H9 (cell line): ENCODE measurements at regions not wholly inside any gene's neighbourhood (a gene's known extent, or its start where the extent isn't known, plus 50 kb on each side); places are given as distances from the start of the nearest gene placed in this dataset.
"Not testable (repeated sequence)": the region's sequence is repeated elsewhere in the genome, so short reads cannot be mapped to it uniquely, and the experiment has no call there.

Experiments
- DNase-seq: peaks from one replicate; pipeline ENCODE4 v3.0.0-alpha.2; 2017
- H2AFZ ChIP-seq: one replicate; pipeline ENCODE4 v1.6.1; 2013; ENCODE audit warnings: mild to moderate bottlenecking, low read length, control low read depth, moderate library complexity
- H2AK5ac ChIP-seq: 2 replicates; pipeline ENCODE4 v1.6.1; 2013; ENCODE audit warnings: low read length, control low read depth, mixed read lengths; ENCODE audit not compliant: insufficient read length
- H2BK120ac ChIP-seq: one replicate; pipeline ENCODE4 v1.6.1; 2013; ENCODE audit warnings: low read depth, mild to moderate bottlenecking, low read length, control low read depth, inconsistent platforms; ENCODE audit not compliant: poor library complexity, severe bottlenecking
- H2BK12ac ChIP-seq: 2 replicates; pipeline ENCODE4 v1.6.1; 2013; ENCODE audit warnings: low read length, control low read depth, mixed read lengths, low read depth; ENCODE audit not compliant: insufficient read length
- H2BK15ac ChIP-seq: 2 replicates; pipeline ENCODE4 v1.6.1; 2013; ENCODE audit warnings: low read depth, low read length, control low read depth
- H2BK20ac ChIP-seq: one replicate; pipeline ENCODE4 v1.6.1; 2013; ENCODE audit warnings: low read depth, mild to moderate bottlenecking, low read length, control low read depth, inconsistent platforms; ENCODE audit not compliant: poor library complexity, severe bottlenecking
- H2BK5ac ChIP-seq: 2 replicates; pipeline ENCODE4 v1.6.1; 2013; ENCODE audit warnings: low read length, control low read depth, mixed read lengths; ENCODE audit not compliant: insufficient read length
- H3K14ac ChIP-seq: 2 replicates; pipeline ENCODE4 v1.6.1; 2013; ENCODE audit warnings: low read length, control low read depth; ENCODE audit not compliant: insufficient read depth
- H3K18ac ChIP-seq: 2 replicates; pipeline ENCODE4 v1.6.1; 2013; ENCODE audit warnings: low read depth, mild to moderate bottlenecking, mixed read lengths, low read length, control low read depth; ENCODE audit not compliant: insufficient read length
- H3K23ac ChIP-seq: 2 replicates; pipeline ENCODE4 v1.6.1; 2013; ENCODE audit warnings: low read length, control low read depth, mixed read lengths, low read depth; ENCODE audit not compliant: insufficient read length
- H3K23me2 ChIP-seq: 2 replicates; pipeline ENCODE4 v1.6.1; 2013; ENCODE audit warnings: low read depth, mild to moderate bottlenecking, mixed read lengths, low read length, control low read depth; ENCODE audit not compliant: insufficient read length, poor library complexity, severe bottlenecking
- H3K27ac ChIP-seq: 2 replicates; pipeline ENCODE4 v1.5.1; 2013; ENCODE audit warnings: low read length, control low read depth, mixed read lengths, low read depth; ENCODE audit not compliant: insufficient read length
- H3K27me3 ChIP-seq: 2 replicates; pipeline ENCODE4 v1.6.1; 2013; ENCODE audit warnings: low read length, control low read depth, inconsistent platforms; ENCODE audit not compliant: insufficient read depth
- H3K4ac ChIP-seq: 2 replicates; pipeline ENCODE4 v1.6.1; 2013; ENCODE audit warnings: low read depth, mild to moderate bottlenecking, control low read depth, inconsistent platforms, low read length, moderate library complexity
- H3K4me1 ChIP-seq: 2 replicates; pipeline ENCODE4 v1.6.1; 2013; ENCODE audit warnings: low read length, control low read depth, inconsistent platforms; ENCODE audit not compliant: insufficient read depth
- H3K4me2 ChIP-seq: 2 replicates; pipeline ENCODE4 v1.6.1; 2013; ENCODE audit warnings: low read length, control low read depth, mixed read lengths; ENCODE audit not compliant: insufficient read length, insufficient read depth
- H3K56ac ChIP-seq: 2 replicates; pipeline ENCODE4 v1.6.1; 2013; ENCODE audit warnings: low read depth, mild to moderate bottlenecking, mixed read lengths, low read length, control low read depth; ENCODE audit not compliant: insufficient read length
- H3K79me1 ChIP-seq: 2 replicates; pipeline ENCODE4 v1.6.1; 2013; ENCODE audit warnings: low read depth, mild to moderate bottlenecking, moderate library complexity, low read length, control low read depth, inconsistent platforms; ENCODE audit not compliant: insufficient read depth, poor library complexity, severe bottlenecking
- H3K79me2 ChIP-seq: 2 replicates; pipeline ENCODE4 v1.6.1; 2013; ENCODE audit warnings: low read length, control low read depth, inconsistent platforms; ENCODE audit not compliant: insufficient read depth
- H3K9ac ChIP-seq: 2 replicates; pipeline ENCODE4 v1.6.1; 2013; ENCODE audit warnings: low read length, control low read depth, mixed read lengths; ENCODE audit not compliant: insufficient read length; ENCODE audit errors: extremely low read depth
- H3K9me3 ChIP-seq: one replicate; pipeline ENCODE4 v1.6.1; 2013; ENCODE audit warnings: low read depth, low read length, inconsistent platforms; ENCODE audit not compliant: control insufficient read depth
- H3T11ph ChIP-seq: one replicate; pipeline ENCODE4 v1.6.1; 2013; ENCODE audit warnings: mild to moderate bottlenecking, low read length, control low read depth, inconsistent platforms
- H4K20me1 ChIP-seq: one replicate; pipeline ENCODE4 v1.6.1; 2013; ENCODE audit not compliant: control insufficient read depth, insufficient read length, insufficient read depth
- H4K5ac ChIP-seq: 2 replicates; pipeline ENCODE4 v1.6.1; 2013; ENCODE audit warnings: low read depth, mild to moderate bottlenecking, mixed read lengths, low read length, control low read depth; ENCODE audit not compliant: insufficient read length
- H4K8ac ChIP-seq: replicated peaks from 2 replicates; pipeline ENCODE4 v1.6.1; 2013; ENCODE audit warnings: low read length, control low read depth, mixed read lengths, low read depth; ENCODE audit not compliant: insufficient read length
- H4K91ac ChIP-seq: 2 replicates; pipeline ENCODE4 v1.6.1; 2013; ENCODE audit warnings: low read depth, mild to moderate bottlenecking, moderate library complexity, mixed read lengths, low read length, control low read depth; ENCODE audit not compliant: insufficient read length
- H3K27ac Mint-ChIP-seq, 3 experiments: 2 replicates in 2 of 3; 3 replicates in 1 of 3; pipeline ENCODE4 v1.8.0; 2020 to 2021; ENCODE audit warnings: mixed read lengths in 3 of 3, mild to moderate bottlenecking in 1 of 3, moderate library complexity in 1 of 3
- H3K27me3 Mint-ChIP-seq: 2 replicates; pipeline ENCODE4 v1.8.0; 2021; ENCODE audit warnings: low read depth, mild to moderate bottlenecking, moderate library complexity, mixed read lengths
- H3K36me3 Mint-ChIP-seq, 3 experiments: 2 replicates in 2 of 3; 3 replicates in 1 of 3; pipeline ENCODE4 v1.8.0; 2020 to 2021; ENCODE audit warnings: low read depth in 3 of 3, mixed read lengths in 3 of 3; ENCODE audit not compliant: insufficient read depth in 1 of 3
- H3K4me1 Mint-ChIP-seq, 2 experiments: 2 replicates each; pipeline ENCODE4 v1.8.0; 2020; ENCODE audit warnings: mixed read lengths in 2 of 2
- H3K4me3 Mint-ChIP-seq, 2 experiments: 2 replicates in 1 of 2; 3 replicates in 1 of 2; pipeline ENCODE4 v1.8.0; 2020 to 2021; ENCODE audit warnings: mild to moderate bottlenecking in 2 of 2, mixed read lengths in 2 of 2, moderate library complexity in 1 of 2
- H3K9me3 Mint-ChIP-seq, 2 experiments: 2 replicates in 1 of 2; 3 replicates in 1 of 2; pipeline ENCODE4 v1.8.0; 2020; ENCODE audit warnings: mild to moderate bottlenecking in 2 of 2, mixed read lengths in 2 of 2, moderate library complexity in 1 of 2
- WGBS: extraction: QIAGEN DNeasy Blood & Tissue Kit; methylation state at CpG from one replicate; pipeline ENCODE4 v1.1.7; 2013; ENCODE audit warnings: missing lambda C conversion rate, low lambda C conversion rate, mixed read lengths; ENCODE audit not compliant: insufficient read length; ENCODE audit errors: extremely low coverage; 5-methylcytosine and 5-hydroxymethylcytosine counted together

DNA sequence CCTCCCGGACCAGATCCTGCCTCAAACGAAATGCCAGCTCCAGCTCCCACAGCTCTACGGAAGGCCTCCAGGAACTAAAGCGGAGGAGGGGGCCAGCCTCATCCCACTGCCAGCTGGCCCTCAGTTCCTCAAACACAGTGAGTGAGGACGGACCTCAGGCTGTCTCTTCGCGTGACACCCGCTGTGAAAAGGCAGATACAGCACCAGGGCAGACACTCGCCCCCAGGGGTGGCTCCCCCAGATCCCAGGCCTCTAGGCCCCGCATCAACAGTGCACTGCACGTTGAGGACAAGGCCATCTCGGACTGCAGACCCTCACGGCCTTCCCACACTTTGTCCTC lies 149.9 kb upstream of the C1QTNF3 start:
- not testable (repeated sequence) for H3K9me3 ChIP-seq, H4K5ac ChIP-seq, H2BK15ac ChIP-seq, H4K20me1 ChIP-seq, H3K18ac ChIP-seq, H3K23me2 ChIP-seq, H3K27ac ChIP-seq, H3K79me1 ChIP-seq, H4K91ac ChIP-seq, H2BK120ac ChIP-seq, H3K4me1 ChIP-seq, H2BK20ac ChIP-seq, H3K27me3 ChIP-seq, H3K14ac ChIP-seq, H3K79me2 ChIP-seq, H3K27me3 Mint-ChIP-seq, DNase-seq, H3K4me2 ChIP-seq, H3K9ac ChIP-seq, H3K4me3 Mint-ChIP-seq, H3K56ac ChIP-seq, H3T11ph ChIP-seq, H2AK5ac ChIP-seq, H3K23ac ChIP-seq, H2BK5ac ChIP-seq, H4K8ac ChIP-seq, H2BK12ac ChIP-seq, H3K4ac ChIP-seq, H2AFZ ChIP-seq
- Mint-ChIP-seq H3K9me3 (peaks cover 10 to 30% of the 10 kb centered on the region in 2 experiments), H3K36me3 (peaks cover 43 to 47% (median 44%) of the 10 kb centered on the region in 3 experiments), H3K27ac (peak overlapping the region; percentile 61 to 92 (median 83); a peak in 5 of 7 replicates), H3K4me1 (peaks cover 38 to 42% of the 10 kb centered on the region in 2 experiments)
- no CpG with 5 or more reads among the region's 13 CpGs for WGBS

DNA sequence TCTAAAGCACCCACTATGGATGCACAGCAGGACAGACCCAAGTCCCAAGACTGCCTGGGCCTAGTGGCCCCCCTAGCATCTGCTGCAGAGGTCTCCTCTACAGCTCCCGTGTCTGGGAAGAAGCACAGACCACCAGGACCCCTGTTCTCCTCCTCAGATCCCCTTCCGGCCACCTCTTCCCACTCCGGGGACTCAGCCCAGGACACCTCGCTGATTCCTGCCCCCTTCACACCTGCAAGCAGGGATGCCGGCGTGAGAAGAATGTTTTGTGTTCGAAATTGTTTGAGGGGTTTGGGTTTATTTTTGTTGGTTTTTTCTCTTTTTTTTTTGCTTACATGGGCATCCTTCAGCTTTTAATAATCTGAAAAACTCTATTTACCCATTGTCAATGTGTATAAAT lies 150.3 kb upstream of the C1QTNF3 start:
- Mint-ChIP-seq H3K4me1 (peaks cover 35 to 39% of the 10 kb centered on the region in 2 experiments), H3K9me3 (peaks cover 7 to 27% of the 10 kb centered on the region in 2 experiments), H3K36me3 (peaks cover 40 to 44% (median 41%) of the 10 kb centered on the region in 3 experiments), H3K27ac (peak overlapping the region; percentile 54 to 84 (median 80); a peak in 4 of 7 replicates)
- H2BK15ac ChIP-seq, H2AFZ ChIP-seq, H3K4me1 ChIP-seq, H2AK5ac ChIP-seq, H4K20me1 ChIP-seq, H3K4me2 ChIP-seq, H3K27ac ChIP-seq, H3K79me1 ChIP-seq, H3K9ac ChIP-seq, H3K27me3 ChIP-seq, H3K4ac ChIP-seq, H4K8ac ChIP-seq, H3K27me3 Mint-ChIP-seq, H3K56ac ChIP-seq, H3K9me3 ChIP-seq, DNase-seq, H3K79me2 ChIP-seq, H2BK12ac ChIP-seq, H3K14ac ChIP-seq, H2BK120ac ChIP-seq, H3K4me3 Mint-ChIP-seq, H2BK20ac ChIP-seq, H2BK5ac ChIP-seq, H3K18ac ChIP-seq, H3K23me2 ChIP-seq, H4K91ac ChIP-seq, H4K5ac ChIP-seq, H3T11ph ChIP-seq, H3K23ac ChIP-seq: not testable (repeated sequence)
- no CpG with 5 or more reads among the region's 7 CpGs for WGBS
